ENCODE measurements at regions not wholly inside any gene's neighbourhood (a gene's known extent, or its start where the extent isn't known, plus 50 kb on each side); places are given as distances from the start of the nearest gene placed in this dataset.

- DNase-seq (ENCODE audit: low read depth) = no peak
These were observed 118.4 kb upstream of the CHRM3 start for GRCh38 chr1:239268007-239268406.

GRCh38 chr1:239263801-239264200 is 122.6 kb upstream of the CHRM3 start:
- no peak for DNase-seq (ENCODE audit: low read depth)

- no peak for DNase-seq (ENCODE audit: low read depth)
These were observed 123.8 kb upstream of the CHRM3 start for GRCh38 chr1:239262538-239262937.

GRCh38 chr1:239261521-239261920 is 124.8 kb upstream of the CHRM3 start:
- no peak for DNase-seq (ENCODE audit: low read depth)

GRCh38 chr1:239260842-239261241 is 125.5 kb upstream of the CHRM3 start:
- no peak for DNase-seq (ENCODE audit: low read depth)

- no peak for DNase-seq (ENCODE audit: low read depth)
These were observed 130.7 kb upstream of the CHRM3 start for GRCh38 chr1:239255628-239256160.

GRCh38 chr1:239254999-239255398 is 131.4 kb upstream of the CHRM3 start:
- DNase-seq (ENCODE audit: low read depth) = no peak

- no peak for DNase-seq (ENCODE audit: low read depth)
These were observed 133.3 kb upstream of the CHRM3 start for GRCh38 chr1:239253032-239253431.

GRCh38 chr1:239250353-239251035 is 135.9 kb upstream of the CHRM3 start:
- no peak for DNase-seq (ENCODE audit: low read depth)

GRCh38 chr1:239247285-239247684 is 139.1 kb upstream of the CHRM3 start:
- no peak for DNase-seq (ENCODE audit: low read depth)

GRCh38 chr1:239244084-239244483 is 142.3 kb upstream of the CHRM3 start:
- no peak for DNase-seq (ENCODE audit: low read depth)

- DNase-seq (ENCODE audit: low read depth) = no peak
These were observed 143.4 kb upstream of the CHRM3 start for GRCh38 chr1:239243006-239243405.

- no peak for DNase-seq (ENCODE audit: low read depth)
These were observed 144.0 kb upstream of the CHRM3 start for GRCh38 chr1:239242404-239242803.

- no peak for DNase-seq (ENCODE audit: low read depth)
These were observed 145.6 kb upstream of the CHRM3 start for GRCh38 chr1:239240736-239241135.

- DNase-seq (ENCODE audit: low read depth) = no peak
These were observed 146.8 kb upstream of the CHRM3 start for GRCh38 chr1:239239529-239239928.

- DNase-seq (ENCODE audit: low read depth) = no peak
These were observed 148.5 kb upstream of the CHRM3 start for GRCh38 chr1:239237912-239238311.

GRCh38 chr1:239233626-239234025 is 152.7 kb upstream of the CHRM3 start:
- DNase-seq (ENCODE audit: low read depth) = no peak

GRCh38 chr1:239232921-239233320 is 153.4 kb upstream of the CHRM3 start:
- DNase-seq (ENCODE audit: low read depth) = no peak

GRCh38 chr1:239228451-239228850 is 157.9 kb upstream of the CHRM3 start:
- no peak for DNase-seq (ENCODE audit: low read depth)

- DNase-seq (ENCODE audit: low read depth) = no peak
These were observed 161.0 kb upstream of the CHRM3 start for GRCh38 chr1:239225396-239225795.

- DNase-seq (ENCODE audit: low read depth) = no peak
These were observed 162.3 kb upstream of the CHRM3 start for GRCh38 chr1:239224100-239224499.

GRCh38 chr1:239222999-239223398 is 163.4 kb upstream of the CHRM3 start:
- DNase-seq (ENCODE audit: low read depth) = no peak

GRCh38 chr1:239221656-239222055 is 164.7 kb upstream of the CHRM3 start:
- no peak for DNase-seq (ENCODE audit: low read depth)

GRCh38 chr1:239219679-239220078 is 166.7 kb upstream of the CHRM3 start:
- DNase-seq (ENCODE audit: low read depth) = no peak

Measured in forelimb muscle (tissue), 1 donor.